Chondrocyte (in vitro differentiated cells): ENCODE measurements at regions not wholly inside any gene's neighbourhood (a gene's known extent, or its start where the extent isn't known, plus 50 kb on each side); places are given as distances from the start of the nearest gene placed in this dataset.

ENCODE experiments used
- DNase-seq: peaks from one replicate; pipeline ENCODE4 v3.0.0; 2021; ENCODE audit warnings: mixed read lengths, low spot score
- H3K27ac Mint-ChIP-seq: one replicate; pipeline ENCODE4 v1.8.0; 2021; ENCODE audit warnings: mild to moderate bottlenecking, moderate library complexity, mixed read lengths; ENCODE audit not compliant: unreplicated experiment
- H3K27me3 Mint-ChIP-seq: 2 replicates; pipeline ENCODE4 v1.8.0; 2021; ENCODE audit warnings: low read depth, mixed read lengths
- H3K36me3 Mint-ChIP-seq: 2 replicates; pipeline ENCODE4 v1.8.0; 2021; ENCODE audit warnings: low read depth, mixed read lengths
- H3K4me1 Mint-ChIP-seq: 2 replicates; pipeline ENCODE4 v1.8.0; 2021; ENCODE audit warnings: low read depth, mild to moderate bottlenecking, mixed read lengths
- H3K4me3 Mint-ChIP-seq: one replicate; pipeline ENCODE4 v1.8.0; 2021; ENCODE audit warnings: mild to moderate bottlenecking, moderate library complexity, mixed read lengths; ENCODE audit not compliant: unreplicated experiment
- H3K9me3 Mint-ChIP-seq: 2 replicates; pipeline ENCODE4 v1.8.0; 2021; ENCODE audit warnings: low read depth, mixed read lengths
- TF ChIP-seq, protein P1 (sequence below): fragments of 200-600 bp; sonication (generic); IDR thresholded peaks from 2 replicates; pipeline ENCODE4 v1.5.0; 2021; ENCODE audit warnings: antibody characterized with exemption, mild to moderate bottlenecking, moderate library complexity

- H3K4me3 Mint-ChIP-seq = no peak overlapping the region
- no peaks in the 10 kb centered on the region for H3K4me1 Mint-ChIP-seq
- no peak for DNase-seq
- H3K27me3 Mint-ChIP-seq = no peaks in the 10 kb centered on the region
- no peaks in the 10 kb centered on the region for H3K36me3 Mint-ChIP-seq
- no peaks in the 10 kb centered on the region for H3K9me3 Mint-ChIP-seq
- no peak overlapping the region for H3K27ac Mint-ChIP-seq
- TF ChIP-seq, protein P1, sequence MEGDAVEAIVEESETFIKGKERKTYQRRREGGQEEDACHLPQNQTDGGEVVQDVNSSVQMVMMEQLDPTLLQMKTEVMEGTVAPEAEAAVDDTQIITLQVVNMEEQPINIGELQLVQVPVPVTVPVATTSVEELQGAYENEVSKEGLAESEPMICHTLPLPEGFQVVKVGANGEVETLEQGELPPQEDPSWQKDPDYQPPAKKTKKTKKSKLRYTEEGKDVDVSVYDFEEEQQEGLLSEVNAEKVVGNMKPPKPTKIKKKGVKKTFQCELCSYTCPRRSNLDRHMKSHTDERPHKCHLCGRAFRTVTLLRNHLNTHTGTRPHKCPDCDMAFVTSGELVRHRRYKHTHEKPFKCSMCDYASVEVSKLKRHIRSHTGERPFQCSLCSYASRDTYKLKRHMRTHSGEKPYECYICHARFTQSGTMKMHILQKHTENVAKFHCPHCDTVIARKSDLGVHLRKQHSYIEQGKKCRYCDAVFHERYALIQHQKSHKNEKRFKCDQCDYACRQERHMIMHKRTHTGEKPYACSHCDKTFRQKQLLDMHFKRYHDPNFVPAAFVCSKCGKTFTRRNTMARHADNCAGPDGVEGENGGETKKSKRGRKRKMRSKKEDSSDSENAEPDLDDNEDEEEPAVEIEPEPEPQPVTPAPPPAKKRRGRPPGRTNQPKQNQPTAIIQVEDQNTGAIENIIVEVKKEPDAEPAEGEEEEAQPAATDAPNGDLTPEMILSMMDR = no peak
Observed at GRCh38 chr5:123868267-123868666, 356.3 kb downstream of the CSNK1G3 start.

GRCh38 chr5:123865641-123866040, 353.7 kb downstream of the CSNK1G3 start:
- no peaks in the 10 kb centered on the region for H3K27me3 Mint-ChIP-seq
- H3K9me3 Mint-ChIP-seq = no peaks in the 10 kb centered on the region
- H3K36me3 Mint-ChIP-seq = no peaks in the 10 kb centered on the region
- no peak overlapping the region for H3K4me3 Mint-ChIP-seq
- H3K27ac Mint-ChIP-seq = no peak overlapping the region
- H3K4me1 Mint-ChIP-seq = no peaks in the 10 kb centered on the region
- DNase-seq = no peak
- TF ChIP-seq, protein P1 = no peak

DNA sequence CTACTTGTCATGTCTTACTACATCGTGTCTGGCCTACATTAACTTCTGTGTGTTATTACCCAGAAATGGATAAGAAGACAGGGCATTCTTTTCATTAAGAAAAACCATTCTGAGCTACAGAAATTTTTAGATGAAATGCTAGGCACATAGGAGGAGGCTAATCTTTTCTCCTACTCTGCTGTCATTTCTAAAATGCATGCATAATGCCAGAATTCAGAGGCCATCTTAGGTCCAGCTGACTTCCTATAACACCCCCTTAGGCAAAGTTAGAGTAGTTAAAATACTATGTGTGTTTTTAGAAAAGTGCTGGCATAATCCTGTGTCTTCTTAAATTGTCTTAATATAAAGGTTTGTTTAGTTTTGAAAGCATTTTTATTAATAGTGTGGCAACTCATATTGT, 352.6 kb downstream of the CSNK1G3 start:
- no peaks in the 10 kb centered on the region for H3K4me1 Mint-ChIP-seq
- H3K27me3 Mint-ChIP-seq = no peaks in the 10 kb centered on the region
- no peak for DNase-seq
- no peaks in the 10 kb centered on the region for H3K36me3 Mint-ChIP-seq
- TF ChIP-seq, protein P1 = no peak
- no peaks in the 10 kb centered on the region for H3K9me3 Mint-ChIP-seq
- no peak overlapping the region for H3K27ac Mint-ChIP-seq
- no peak overlapping the region for H3K4me3 Mint-ChIP-seq

DNA sequence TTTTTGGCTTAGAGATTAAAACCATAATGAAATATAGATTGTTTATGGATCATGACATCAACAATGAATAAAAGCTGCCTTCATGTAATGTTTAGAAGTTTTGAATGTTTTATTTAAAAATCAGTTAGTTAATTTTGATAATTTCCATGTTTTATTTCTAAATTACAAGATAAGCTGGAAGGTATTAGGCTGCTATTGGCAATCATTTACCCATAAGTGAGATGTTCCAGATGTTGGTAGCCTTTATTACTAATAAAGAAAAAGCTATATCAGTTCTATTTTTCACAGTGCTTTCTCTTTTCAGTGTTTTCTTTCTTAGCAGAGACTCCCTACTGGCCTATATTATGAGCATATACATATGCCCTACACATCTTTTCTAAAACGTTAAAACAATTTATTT, 347.0 kb downstream of the CSNK1G3 start:
- Mint-ChIP-seq H3K36me3 (no peaks in the 10 kb centered on the region), H3K4me1 (no peaks in the 10 kb centered on the region), H3K27me3 (no peaks in the 10 kb centered on the region), H3K4me3 (no peak overlapping the region), H3K9me3 (no peaks in the 10 kb centered on the region), H3K27ac (no peak overlapping the region)
- no peak for DNase-seq
- TF ChIP-seq, protein P1 = no peak

DNA sequence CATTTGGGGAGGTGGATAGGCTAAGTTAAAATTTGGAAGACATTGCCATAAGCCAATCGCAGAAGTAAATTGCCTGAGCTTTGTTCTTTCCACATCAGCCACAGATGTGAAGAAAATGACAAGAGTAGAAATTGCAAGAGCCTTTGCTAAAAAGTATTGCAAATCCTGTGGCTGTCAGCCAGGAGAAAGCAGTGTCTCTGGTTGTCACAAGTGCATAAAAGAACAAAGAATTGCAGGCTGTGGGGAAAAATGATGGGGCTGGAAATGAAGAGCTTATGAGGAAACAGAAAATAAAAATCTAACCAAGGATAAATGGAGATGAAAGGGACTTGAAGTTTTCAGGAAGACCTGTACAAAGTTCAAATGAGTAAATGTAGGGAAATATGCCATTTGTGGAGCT, 344.8 kb downstream of the CSNK1G3 start:
- Mint-ChIP-seq H3K36me3 (no peaks in the 10 kb centered on the region), H3K4me1 (no peaks in the 10 kb centered on the region), H3K27ac (no peak overlapping the region), H3K27me3 (no peaks in the 10 kb centered on the region), H3K9me3 (no peaks in the 10 kb centered on the region), H3K4me3 (no peak overlapping the region)
- DNase-seq = no peak
- TF ChIP-seq, protein P1 = no peak
